ENCODE measurements at regions not wholly inside any gene's neighbourhood (a gene's known extent, or its start where the extent isn't known, plus 50 kb on each side); places are given as distances from the start of the nearest gene placed in this dataset.

DNA sequence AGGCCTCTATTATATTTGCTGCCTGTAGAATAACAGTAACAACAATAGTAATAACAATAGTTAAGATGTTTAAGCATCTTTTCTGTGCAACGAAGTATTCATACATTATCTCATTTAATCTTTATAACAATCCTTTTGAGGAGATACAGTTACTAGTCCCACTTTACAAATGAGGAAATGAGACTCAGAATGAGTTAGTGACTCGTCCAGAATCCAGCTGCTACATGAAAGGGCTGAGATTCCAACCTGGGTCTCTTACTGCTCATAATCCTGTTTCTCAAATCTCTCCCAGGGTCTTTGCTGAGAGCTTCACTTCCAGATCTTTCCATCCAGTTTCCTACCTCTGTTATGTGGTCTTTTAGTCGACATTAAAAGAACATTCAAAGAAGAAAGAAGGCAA, 173.7 kb upstream of the TMPO start:
- Histone ChIP-seq H3K9ac (no peak overlapping the region), H3K27ac (no peak overlapping the region), H3K79me2 (ENCODE audit: low read depth) (no peaks in the 10 kb centered on the region), H3K4me2 (no peak overlapping the region), H4K20me1 (ENCODE audit: low read depth) (no peaks in the 10 kb centered on the region), H3K9me3 (ENCODE audit: low read depth) (no peaks in the 10 kb centered on the region), H3F3A (ENCODE audit: low read depth) (no peaks in the 10 kb centered on the region), H3K36me3 (no peaks in the 10 kb centered on the region), H3K4me3 (no peak overlapping the region), H2AFZ (replicated peaks) (peak overlapping the region; percentile 3), H3K4me1 (no peaks in the 10 kb centered on the region), H3K27me3 (no peaks in the 10 kb centered on the region)
- no peak for DNase-seq (ENCODE audit: low spot score)
- Mint-ChIP-seq H3K4me1 (peaks cover 3% of the 10 kb centered on the region), H3K36me3 (no peaks in the 10 kb centered on the region), H3K9me3 (no peaks in the 10 kb centered on the region), H3K4me3 (no peak overlapping the region), H3K27me3 (ENCODE audit: insufficient read depth, low read depth) (peaks cover 3% of the 10 kb centered on the region), H3K27ac (no peak overlapping the region)
- TF ChIP-seq EZH2phosphoT487 (IDR thresholded peaks at IDR 0.05), result no peak
- TF ChIP-seq, protein P1, sequence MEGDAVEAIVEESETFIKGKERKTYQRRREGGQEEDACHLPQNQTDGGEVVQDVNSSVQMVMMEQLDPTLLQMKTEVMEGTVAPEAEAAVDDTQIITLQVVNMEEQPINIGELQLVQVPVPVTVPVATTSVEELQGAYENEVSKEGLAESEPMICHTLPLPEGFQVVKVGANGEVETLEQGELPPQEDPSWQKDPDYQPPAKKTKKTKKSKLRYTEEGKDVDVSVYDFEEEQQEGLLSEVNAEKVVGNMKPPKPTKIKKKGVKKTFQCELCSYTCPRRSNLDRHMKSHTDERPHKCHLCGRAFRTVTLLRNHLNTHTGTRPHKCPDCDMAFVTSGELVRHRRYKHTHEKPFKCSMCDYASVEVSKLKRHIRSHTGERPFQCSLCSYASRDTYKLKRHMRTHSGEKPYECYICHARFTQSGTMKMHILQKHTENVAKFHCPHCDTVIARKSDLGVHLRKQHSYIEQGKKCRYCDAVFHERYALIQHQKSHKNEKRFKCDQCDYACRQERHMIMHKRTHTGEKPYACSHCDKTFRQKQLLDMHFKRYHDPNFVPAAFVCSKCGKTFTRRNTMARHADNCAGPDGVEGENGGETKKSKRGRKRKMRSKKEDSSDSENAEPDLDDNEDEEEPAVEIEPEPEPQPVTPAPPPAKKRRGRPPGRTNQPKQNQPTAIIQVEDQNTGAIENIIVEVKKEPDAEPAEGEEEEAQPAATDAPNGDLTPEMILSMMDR (IDR thresholded peaks at IDR 0.05), result no peak
- TF ChIP-seq EZH2 (IDR thresholded peaks at IDR 0.05), result no peak

GRCh38 chr12:98343002-98343567, 172.3 kb upstream of the TMPO start:
- no peaks in the 10 kb centered on the region for H3K36me3 ChIP-seq
- no peaks in the 10 kb centered on the region for H3K36me3 Mint-ChIP-seq
- H3K27me3 ChIP-seq, result no peaks in the 10 kb centered on the region
- no peak for DNase-seq (ENCODE audit: low spot score)
- no peaks in the 10 kb centered on the region for H3K9me3 ChIP-seq (ENCODE audit: low read depth)
- no peak overlapping the region for H3K9ac ChIP-seq
- H3K4me3 ChIP-seq, result no peak overlapping the region
- H3K9me3 Mint-ChIP-seq, result no peaks in the 10 kb centered on the region
- H2AFZ ChIP-seq (replicated peaks), result no peak overlapping the region
- no peak overlapping the region for H3K4me2 ChIP-seq
- no peaks in the 10 kb centered on the region for H3K4me1 Mint-ChIP-seq
- no peaks in the 10 kb centered on the region for H4K20me1 ChIP-seq (ENCODE audit: low read depth)
- TF ChIP-seq EZH2phosphoT487 (IDR thresholded peaks at IDR 0.05) (no peak), EZH2 (IDR thresholded peaks at IDR 0.05) (no peak)
- TF ChIP-seq, protein P1 (IDR thresholded peaks at IDR 0.05), result no peak
- H3K27me3 Mint-ChIP-seq (ENCODE audit: insufficient read depth, low read depth), result peaks cover 3% of the 10 kb centered on the region
- H3K4me3 Mint-ChIP-seq, result no peak overlapping the region
- no peaks in the 10 kb centered on the region for H3F3A ChIP-seq (ENCODE audit: low read depth)
- no peak overlapping the region for H3K27ac Mint-ChIP-seq
- no peak overlapping the region for H3K27ac ChIP-seq
- no peaks in the 10 kb centered on the region for H3K4me1 ChIP-seq
- no peaks in the 10 kb centered on the region for H3K79me2 ChIP-seq (ENCODE audit: low read depth)

GRCh38 chr12:98344046-98344930, 171.1 kb upstream of the TMPO start:
- no peak overlapping the region for H3K4me3 Mint-ChIP-seq
- Histone ChIP-seq H2AFZ (replicated peaks) (no peak overlapping the region), H3K4me3 (no peak overlapping the region), H3K27me3 (no peaks in the 10 kb centered on the region), H3K36me3 (no peaks in the 10 kb centered on the region), H3K9me3 (ENCODE audit: low read depth) (no peaks in the 10 kb centered on the region), H3F3A (ENCODE audit: low read depth) (no peaks in the 10 kb centered on the region), H4K20me1 (ENCODE audit: low read depth) (no peaks in the 10 kb centered on the region), H3K4me1 (no peaks in the 10 kb centered on the region), H3K9ac (no peak overlapping the region), H3K27ac (no peak overlapping the region), H3K79me2 (ENCODE audit: low read depth) (no peaks in the 10 kb centered on the region), H3K4me2 (no peak overlapping the region)
- no peaks in the 10 kb centered on the region for H3K36me3 Mint-ChIP-seq
- H3K27me3 Mint-ChIP-seq (ENCODE audit: insufficient read depth, low read depth), result peaks cover 3% of the 10 kb centered on the region
- no peaks in the 10 kb centered on the region for H3K4me1 Mint-ChIP-seq
- no peaks in the 10 kb centered on the region for H3K9me3 Mint-ChIP-seq
- TF ChIP-seq EZH2phosphoT487 (IDR thresholded peaks at IDR 0.05) (no peak), EZH2 (IDR thresholded peaks at IDR 0.05) (no peak)
- TF ChIP-seq, protein P1 (IDR thresholded peaks at IDR 0.05), result no peak
- no peak overlapping the region for H3K27ac Mint-ChIP-seq
- no peak for DNase-seq (ENCODE audit: low spot score)
